Esophagus muscularis mucosa (tissue), 4 donors: ENCODE measurements at regions not wholly inside any gene's neighbourhood (a gene's known extent, or its start where the extent isn't known, plus 50 kb on each side); places are given as distances from the start of the nearest gene placed in this dataset.

Source experiments
- DNase-seq: peaks from one replicate; pipeline ENCODE4 v3.0.0-alpha.2; 2017; ENCODE audit errors: extremely low spot score
- H3K27ac ChIP-seq, 4 donors: fragments of 200-600 bp; sonication (generic); replicated peaks in 1 of 4; 1 replicate in 3 of 4; 2 replicates in 1 of 4; pipeline ENCODE4 v1.5.1; 2016 to 2019; ENCODE audit warnings: mild to moderate bottlenecking in 1 of 4
- H3K27me3 ChIP-seq, 4 donors: fragments of 200-600 bp; sonication (generic); one replicate each; pipeline versions ENCODE4 v1.5.1 to v1.6.0; 2016 to 2019
- H3K36me3 ChIP-seq, 4 donors: fragments of 200-600 bp; sonication (generic); one replicate each; pipeline ENCODE4 v1.5.1; 2016 to 2019
- H3K4me1 ChIP-seq, 4 donors: fragments of 200-600 bp; sonication (generic); one replicate each; pipeline ENCODE4 v1.5.1; 2016 to 2019
- H3K4me3 ChIP-seq, 4 donors: fragments of 200-600 bp; sonication (generic); 1 replicate in 2 of 4; 2 replicates in 2 of 4; pipeline ENCODE4 v1.5.1; 2016 to 2019; ENCODE audit warnings: mild to moderate bottlenecking in 4 of 4, moderate library complexity in 1 of 4
- H3K9me3 ChIP-seq, 4 donors: fragments of 200-600 bp; sonication (generic); 1 replicate in 3 of 4; 2 replicates in 1 of 4; pipeline ENCODE4 v1.5.1; 2016 to 2019
- CTCF ChIP-seq, 3 experiments: fragments of 200-600 bp in 2 of 3; fragments of 450-650 bp in 1 of 3; sonication (generic) in 2 of 3; IDR thresholded peaks; one replicate each; pipeline ENCODE4 v1.5.1; 2017 to 2019; ENCODE audit warnings: antibody characterized with exemption in 3 of 3, mild to moderate bottlenecking in 2 of 3, moderate library complexity in 1 of 3
- EP300 ChIP-seq: sonication (generic); formaldehyde crosslinking; IDR thresholded peaks from one replicate; pipeline ENCODE4 v1.6.1; 2017; ENCODE audit warnings: antibody characterized with exemption
- POLR2A ChIP-seq: fragments of 450-650 bp; IDR thresholded peaks from one replicate; pipeline ENCODE4 v1.6.1; 2017; ENCODE audit warnings: antibody characterized with exemption, moderate library complexity, mild to moderate bottlenecking, low read depth
- POLR2AphosphoS5 ChIP-seq, 2 donors: sonication (generic); formaldehyde crosslinking; IDR thresholded peaks; one replicate each; pipeline ENCODE4 v1.6.1; 2017; ENCODE audit warnings: antibody characterized with exemption in 2 of 2
- WGBS: methylation state at CpG from one replicate; pipeline ENCODE4 v1.1.5; 2018; 5-methylcytosine and 5-hydroxymethylcytosine counted together
- intact Hi-C: fragments of 100-400 bp; cut with DNase I; formaldehyde crosslinking; loops from one replicate; pipeline ENCODE4 v1.15.1; 2023

DNA sequence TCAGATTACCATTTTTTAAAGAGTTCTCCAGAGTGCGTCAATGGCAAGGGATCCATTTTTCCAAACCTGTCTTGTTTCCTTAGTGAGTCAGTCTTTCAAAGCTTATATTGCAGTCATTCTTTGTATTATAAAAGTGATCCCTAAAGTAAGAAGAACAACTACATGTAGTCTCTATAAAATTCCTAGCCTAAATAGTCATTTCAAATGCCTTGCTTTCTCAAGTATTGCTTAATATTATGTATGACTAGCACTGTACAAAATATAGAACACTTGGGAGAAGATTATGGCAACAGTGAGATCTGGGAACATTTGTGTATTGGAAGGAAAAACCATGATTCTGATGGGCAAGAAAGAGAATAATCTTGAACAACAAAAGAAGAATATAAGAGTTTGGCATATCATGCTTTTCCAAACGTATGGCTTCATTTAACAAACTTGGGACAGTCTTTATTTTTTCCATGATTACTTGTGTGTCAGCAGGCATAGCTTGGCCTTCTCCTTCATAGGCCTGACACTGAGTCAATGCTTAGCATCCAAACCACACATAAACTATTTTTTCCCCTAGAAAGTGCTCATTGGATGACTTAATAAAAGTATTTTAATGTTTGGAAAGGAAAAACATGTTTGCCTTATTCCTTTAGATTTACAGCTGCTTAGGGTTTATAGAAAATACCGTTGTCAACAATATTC, 547.4 kb downstream of the LTN1 start:
- peaks cover 0 to 7% (median 0%) of the 10 kb centered on the region in 4 donors for H3K36me3 ChIP-seq
- no peak for DNase-seq
- 91% methylated on average over 3 of the region's 3 CpGs for WGBS
- H3K9me3 ChIP-seq, result no peaks in the 10 kb centered on the region
- H3K27ac ChIP-seq, result no peak overlapping the region
- TF ChIP-seq POLR2AphosphoS5 (IDR thresholded peaks at IDR 0.05), result no peak
- TF ChIP-seq CTCF (IDR thresholded peaks at IDR 0.05), result no peak
- TF ChIP-seq POLR2A, result no peak
- TF ChIP-seq EP300, result no peak
- H3K27me3 ChIP-seq, result no peaks in the 10 kb centered on the region
- no peaks in the 10 kb centered on the region for H3K4me1 ChIP-seq
- intact Hi-C loops, result no loop called here
- no peak overlapping the region for H3K4me3 ChIP-seq

GRCh38 chr21:28444557-28444956, 548.1 kb downstream of the LTN1 start:
- no peak overlapping the region for H3K27ac ChIP-seq
- H3K4me3 ChIP-seq, result no peak overlapping the region
- H3K9me3 ChIP-seq, result no peaks in the 10 kb centered on the region
- DNase-seq, result no peak
- peaks cover 0 to 7% (median 0%) of the 10 kb centered on the region in 4 donors for H3K36me3 ChIP-seq
- intact Hi-C loops, result no loop called here
- TF ChIP-seq EP300 (no peak), CTCF (IDR thresholded peaks at IDR 0.05) (no peak), POLR2A (no peak), POLR2AphosphoS5 (IDR thresholded peaks at IDR 0.05) (no peak)
- H3K27me3 ChIP-seq, result no peaks in the 10 kb centered on the region
- no peaks in the 10 kb centered on the region for H3K4me1 ChIP-seq

DNA sequence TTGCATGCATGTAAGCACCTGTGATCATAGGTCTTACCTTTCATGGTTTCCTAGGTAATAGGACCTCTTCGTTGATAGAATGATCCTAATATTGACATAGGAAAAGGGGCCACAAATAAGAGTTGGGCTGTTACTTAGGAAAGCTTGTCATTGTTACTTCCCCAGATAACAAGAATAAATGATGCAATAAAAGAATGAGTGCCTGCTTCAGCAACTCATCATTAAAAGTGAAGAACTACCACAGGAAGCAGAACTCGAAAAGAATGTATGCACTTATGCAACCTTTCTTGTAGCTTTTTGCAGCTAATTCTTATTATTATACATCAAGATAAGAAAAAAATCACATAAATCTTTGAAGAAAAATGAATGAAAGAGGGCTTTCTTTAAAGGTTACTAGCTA, 548.6 kb downstream of the LTN1 start:
- 90% methylated on average over 2 of the region's 2 CpGs for WGBS
- H3K4me1 ChIP-seq, result no peaks in the 10 kb centered on the region
- no peak for TF ChIP-seq POLR2A
- no peak for TF ChIP-seq EP300
- TF ChIP-seq POLR2AphosphoS5 (IDR thresholded peaks at IDR 0.05), result no peak
- TF ChIP-seq CTCF (IDR thresholded peaks at IDR 0.05), result no peak
- intact Hi-C loops, result no loop called here
- H3K4me3 ChIP-seq, result no peak overlapping the region
- H3K27me3 ChIP-seq, result no peaks in the 10 kb centered on the region
- no peak for DNase-seq
- H3K36me3 ChIP-seq, result peaks cover 0 to 7% (median 0%) of the 10 kb centered on the region in 4 donors
- H3K9me3 ChIP-seq, result no peaks in the 10 kb centered on the region
- no peak overlapping the region for H3K27ac ChIP-seq

GRCh38 chr21:28442624-28443023, 550.1 kb downstream of the LTN1 start:
- intact Hi-C loops, result no loop called here
- TF ChIP-seq CTCF (IDR thresholded peaks at IDR 0.05) (no peak), POLR2A (no peak), EP300 (no peak), POLR2AphosphoS5 (IDR thresholded peaks at IDR 0.05) (no peak)

GRCh38 chr21:28442085-28442484, 550.6 kb downstream of the LTN1 start:
- Histone ChIP-seq H3K9me3 (no peaks in the 10 kb centered on the region), H3K27me3 (no peaks in the 10 kb centered on the region), H3K4me1 (no peaks in the 10 kb centered on the region), H3K4me3 (no peak overlapping the region), H3K27ac (no peak overlapping the region), H3K36me3 (peaks cover 0 to 7% (median 0%) of the 10 kb centered on the region in 4 donors)
- 82% methylated on average over 4 of the region's 4 CpGs for WGBS
- no peak for DNase-seq
- TF ChIP-seq POLR2A, result no peak
- no peak for TF ChIP-seq EP300
- TF ChIP-seq CTCF (IDR thresholded peaks at IDR 0.05), result no peak
- no peak for TF ChIP-seq POLR2AphosphoS5 (IDR thresholded peaks at IDR 0.05)
- intact Hi-C loops, result no loop called here

More at GRCh38 chr21:28442624-28443023, 550.1 kb downstream of the LTN1 start:
- Histone ChIP-seq H3K36me3 (peaks cover 0 to 7% (median 0%) of the 10 kb centered on the region in 4 donors), H3K27me3 (no peaks in the 10 kb centered on the region), H3K9me3 (no peaks in the 10 kb centered on the region), H3K4me1 (no peaks in the 10 kb centered on the region), H3K4me3 (no peak overlapping the region), H3K27ac (no peak overlapping the region)
- no peak for DNase-seq
